ENCODE measurements at regions not wholly inside any gene's neighbourhood (a gene's known extent, or its start where the extent isn't known, plus 50 kb on each side); places are given as distances from the start of the nearest gene placed in this dataset.
A peak's percentile ranks its signal among the peaks of the same experiment; 100 is the strongest.

- TF ChIP-seq HNF4A (CRISPR knock-in tag; IDR thresholded peaks at IDR 0.05) (peak; percentile 5; the same call in 1 of the 2 replicates), TEF (CRISPR knock-in tag; IDR thresholded peaks at IDR 0.05) (no peak), U2AF1 (optimal IDR thresholded peaks at IDR 0.05; ENCODE audit: low read depth, low read length) (no peak), NCOA1 (CRISPR knock-in tag; IDR thresholded peaks at IDR 0.05) (no peak), ZXDC (CRISPR knock-in tag; IDR thresholded peaks at IDR 0.05) (no peak), ZNF280D (CRISPR knock-in tag; IDR thresholded peaks at IDR 0.05) (no peak), ATM (IDR thresholded peaks at IDR 0.05; ENCODE audit: borderline replicate concordance) (no peak), PHB2 (IDR thresholded peaks at IDR 0.05; ENCODE audit: partially characterized antibody) (no peak), IRF9 (CRISPR knock-in tag; IDR thresholded peaks at IDR 0.05; ENCODE audit: borderline replicate concordance) (no peak), ZSCAN9 (CRISPR knock-in tag; IDR thresholded peaks at IDR 0.05; ENCODE audit: borderline replicate concordance) (no peak), SOX6 (IDR thresholded peaks at IDR 0.05) (no peak), SOX6 (CRISPR knock-in tag; IDR thresholded peaks at IDR 0.05) (peak; percentile 43; the same call in 1 of the 2 replicates), ZNF546 (CRISPR knock-in tag; conservative IDR thresholded peaks at IDR 0.05) (no peak)
- TF ChIP-seq, protein P1, sequence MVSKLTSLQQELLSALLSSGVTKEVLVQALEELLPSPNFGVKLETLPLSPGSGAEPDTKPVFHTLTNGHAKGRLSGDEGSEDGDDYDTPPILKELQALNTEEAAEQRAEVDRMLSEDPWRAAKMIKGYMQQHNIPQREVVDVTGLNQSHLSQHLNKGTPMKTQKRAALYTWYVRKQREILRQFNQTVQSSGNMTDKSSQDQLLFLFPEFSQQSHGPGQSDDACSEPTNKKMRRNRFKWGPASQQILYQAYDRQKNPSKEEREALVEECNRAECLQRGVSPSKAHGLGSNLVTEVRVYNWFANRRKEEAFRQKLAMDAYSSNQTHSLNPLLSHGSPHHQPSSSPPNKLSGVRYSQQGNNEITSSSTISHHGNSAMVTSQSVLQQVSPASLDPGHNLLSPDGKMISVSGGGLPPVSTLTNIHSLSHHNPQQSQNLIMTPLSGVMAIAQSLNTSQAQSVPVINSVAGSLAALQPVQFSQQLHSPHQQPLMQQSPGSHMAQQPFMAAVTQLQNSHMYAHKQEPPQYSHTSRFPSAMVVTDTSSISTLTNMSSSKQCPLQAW (CRISPR knock-in tag; IDR thresholded peaks at IDR 0.05) = peak; percentile 96; the same call in 1 of the 2 replicates
- TF ChIP-seq, protein P2, sequence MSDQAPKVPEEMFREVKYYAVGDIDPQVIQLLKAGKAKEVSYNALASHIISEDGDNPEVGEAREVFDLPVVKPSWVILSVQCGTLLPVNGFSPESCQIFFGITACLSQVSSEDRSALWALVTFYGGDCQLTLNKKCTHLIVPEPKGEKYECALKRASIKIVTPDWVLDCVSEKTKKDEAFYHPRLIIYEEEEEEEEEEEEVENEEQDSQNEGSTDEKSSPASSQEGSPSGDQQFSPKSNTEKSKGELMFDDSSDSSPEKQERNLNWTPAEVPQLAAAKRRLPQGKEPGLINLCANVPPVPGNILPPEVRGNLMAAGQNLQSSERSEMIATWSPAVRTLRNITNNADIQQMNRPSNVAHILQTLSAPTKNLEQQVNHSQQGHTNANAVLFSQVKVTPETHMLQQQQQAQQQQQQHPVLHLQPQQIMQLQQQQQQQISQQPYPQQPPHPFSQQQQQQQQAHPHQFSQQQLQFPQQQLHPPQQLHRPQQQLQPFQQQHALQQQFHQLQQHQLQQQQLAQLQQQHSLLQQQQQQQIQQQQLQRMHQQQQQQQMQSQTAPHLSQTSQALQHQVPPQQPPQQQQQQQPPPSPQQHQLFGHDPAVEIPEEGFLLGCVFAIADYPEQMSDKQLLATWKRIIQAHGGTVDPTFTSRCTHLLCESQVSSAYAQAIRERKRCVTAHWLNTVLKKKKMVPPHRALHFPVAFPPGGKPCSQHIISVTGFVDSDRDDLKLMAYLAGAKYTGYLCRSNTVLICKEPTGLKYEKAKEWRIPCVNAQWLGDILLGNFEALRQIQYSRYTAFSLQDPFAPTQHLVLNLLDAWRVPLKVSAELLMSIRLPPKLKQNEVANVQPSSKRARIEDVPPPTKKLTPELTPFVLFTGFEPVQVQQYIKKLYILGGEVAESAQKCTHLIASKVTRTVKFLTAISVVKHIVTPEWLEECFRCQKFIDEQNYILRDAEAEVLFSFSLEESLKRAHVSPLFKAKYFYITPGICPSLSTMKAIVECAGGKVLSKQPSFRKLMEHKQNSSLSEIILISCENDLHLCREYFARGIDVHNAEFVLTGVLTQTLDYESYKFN (CRISPR knock-in tag; conservative IDR thresholded peaks at IDR 0.05) = peak; percentile 42
These were observed 141.9 kb downstream of the ZIC5 start (continued) for GRCh38 chr13:99829593-99830239.
